HEK293 (cell line): ENCODE measurements at regions not wholly inside any gene's neighbourhood (a gene's known extent, or its start where the extent isn't known, plus 50 kb on each side); places are given as distances from the start of the nearest gene placed in this dataset.

Source experiments
- ATF2 ChIP-seq: fragments of 450-650 bp; formaldehyde crosslinking; IDR thresholded peaks from 2 replicates; pipeline ENCODE4 v1.5.1; 2016; ENCODE audit warnings: missing biosample characterization, missing genetic modification characterization, low read depth
- BCL11A ChIP-seq: fragments of 450-650 bp; formaldehyde crosslinking; IDR thresholded peaks from 2 replicates; pipeline ENCODE4 v1.5.1; 2016; ENCODE audit warnings: low read depth, missing biosample characterization, missing genetic modification characterization
- CTCF ChIP-seq: fragments of 450-650 bp; formaldehyde crosslinking; IDR thresholded peaks from 2 replicates; pipeline ENCODE4 v1.5.1; 2016; ENCODE audit warnings: missing biosample characterization, missing genetic modification characterization
- REST ChIP-seq: fragments of 450-650 bp; formaldehyde crosslinking; IDR thresholded peaks from 2 replicates; pipeline ENCODE4 v1.5.1; 2016; ENCODE audit warnings: missing biosample characterization, missing genetic modification characterization
- YY1 ChIP-seq: fragments of 450-650 bp; formaldehyde crosslinking; IDR thresholded peaks from 2 replicates; pipeline ENCODE4 v1.5.1; 2018; ENCODE audit warnings: missing biosample characterization, missing genetic modification characterization
- ZBTB1 ChIP-seq: fragments of 450-650 bp; formaldehyde crosslinking; IDR thresholded peaks from 2 replicates; pipeline ENCODE4 v1.5.1; 2016; ENCODE audit warnings: missing biosample characterization, missing genetic modification characterization
- ZBTB10 ChIP-seq: fragments of 450-650 bp; formaldehyde crosslinking; IDR thresholded peaks from 2 replicates; pipeline ENCODE4 v1.5.1; 2016; ENCODE audit warnings: missing biosample characterization, missing genetic modification characterization
- ZNF24 ChIP-seq: fragments of 450-650 bp; formaldehyde crosslinking; IDR thresholded peaks from 2 replicates; pipeline ENCODE4 v1.5.1; 2016; ENCODE audit warnings: missing biosample characterization, missing genetic modification characterization
- ZNF324 ChIP-seq: fragments of 450-650 bp; formaldehyde crosslinking; IDR thresholded peaks from 2 replicates; pipeline ENCODE4 v1.5.1; 2016; ENCODE audit warnings: missing biosample characterization, missing genetic modification characterization
- ZNF404 ChIP-seq: fragments of 450-650 bp; formaldehyde crosslinking; IDR thresholded peaks from 2 replicates; pipeline ENCODE4 v1.5.1; 2017; ENCODE audit warnings: missing biosample characterization, missing genetic modification characterization
- ZNF423 ChIP-seq: fragments of 450-650 bp; formaldehyde crosslinking; IDR thresholded peaks from 2 replicates; pipeline ENCODE4 v1.5.1; 2016; ENCODE audit warnings: missing biosample characterization, missing genetic modification characterization
- ZNF449 ChIP-seq: fragments of 450-650 bp; formaldehyde crosslinking; IDR thresholded peaks from 2 replicates; pipeline ENCODE4 v1.5.1; 2017; ENCODE audit warnings: missing biosample characterization, mild to moderate bottlenecking, missing genetic modification characterization, moderate library complexity
- ZNF776 ChIP-seq: fragments of 450-650 bp; formaldehyde crosslinking; IDR thresholded peaks from 2 replicates; pipeline ENCODE4 v1.5.0; 2017; ENCODE audit warnings: missing biosample characterization, missing genetic modification characterization, borderline replicate concordance
- ZSCAN30 ChIP-seq: fragments of 450-650 bp; IDR thresholded peaks from 2 replicates; pipeline ENCODE4 v1.5.1; 2018; ENCODE audit warnings: missing biosample characterization, mild to moderate bottlenecking, missing genetic modification characterization, moderate library complexity

- TF ChIP-seq YY1 (tag by site-specific recombination) (no peak), BCL11A (tag by site-specific recombination) (no peak), CTCF (tag by site-specific recombination) (no peak), ZBTB10 (tag by site-specific recombination) (no peak), REST (tag by site-specific recombination) (no peak), ATF2 (no peak), ZSCAN30 (tag by site-specific recombination) (no peak), ZBTB1 (tag by site-specific recombination) (no peak), ZNF24 (no peak), ZNF423 (tag by site-specific recombination) (no peak), ZNF449 (tag by site-specific recombination) (no peak), ZNF776 (tag by site-specific recombination) (no peak), ZNF324 (tag by site-specific recombination) (no peak), ZNF404 (tag by site-specific recombination) (no peak)
Observed at GRCh38 chr10:106317554-106317953, 847.0 kb downstream of the SORCS1 start.
